A549 (cell line): ENCODE measurements at regions not wholly inside any gene's neighbourhood (a gene's known extent, or its start where the extent isn't known, plus 50 kb on each side); places are given as distances from the start of the nearest gene placed in this dataset.

Experiments used
- ATAC-seq, 2 experiments: fragments of 200-7000 bp in 1 of 2; fragments of >200 bp in 1 of 2; cut with Nextera tagmentation in 1 of 2; cut with Tn5 transposase in 1 of 2; 3 replicates each; pipeline versions ENCODE4 v1.8.0 to v1.9.1; 2018 to 2020; ENCODE audit warnings: mild to moderate bottlenecking in 1 of 2, moderate library complexity in 1 of 2
- CTCF ChIA-PET: fragments of 300-600 bp; sonication (Branson Sonifier 250); formaldehyde crosslinking; extraction: SDS; loops from one replicate; lab custom pipeline; 2021; ENCODE audit warnings: antibody characterized with exemption, inconsistent platforms; lab: Yijun Ruan, JAX
- POLR2A ChIA-PET: fragments of 350-600 bp; formaldehyde crosslinking; extraction: SDS; loops from one replicate; lab custom pipeline; 2021; ENCODE audit warnings: antibody characterized with exemption, inconsistent platforms; lab: Yijun Ruan, JAX
- DNase-seq, 2 experiments: peaks; one replicate each; pipeline versions ENCODE4 v3.0.0 to v3.0.0-alpha.2; 2011 to 2016; ENCODE audit warnings: low read depth in 1 of 2, low spot score in 1 of 2
- FAIRE-seq: peaks from 2 replicates; lab custom pipeline; 2011; peaks lifted over from hg19 to GRCh38; lab: Jason Lieb, UNC
- H3K27ac ChIP-seq, 2 experiments: fragments of >200 bp; sonication (Bioruptor Twin); formaldehyde crosslinking; 3 replicates each; pipeline ENCODE4 v1.5.1; 2016 to 2017
- H3K4me1 ChIP-seq: fragments of >200 bp; sonication (Bioruptor Twin); formaldehyde crosslinking; 3 replicates; pipeline ENCODE4 v1.6.1; 2016
- H3K4me2 ChIP-seq: fragments of >200 bp; sonication (Bioruptor Twin); formaldehyde crosslinking; 3 replicates; pipeline ENCODE4 v1.6.1; 2016
- H3K4me3 ChIP-seq: fragments of >200 bp; sonication (Bioruptor Twin); formaldehyde crosslinking; 3 replicates; pipeline ENCODE4 v1.5.1; 2016
- H3K9me3 ChIP-seq: fragments of >200 bp; sonication (Bioruptor Twin); formaldehyde crosslinking; 3 replicates; pipeline ENCODE4 v1.6.1; 2016
- BCL3 ChIP-seq: fragments of >200 bp; sonication (Bioruptor Twin); formaldehyde crosslinking; IDR thresholded peaks from 3 replicates; pipeline ENCODE4 v1.6.1; 2016
- CBX2 ChIP-seq: fragments of 200-600 bp; sonication (generic); IDR thresholded peaks from 2 replicates; pipeline ENCODE4 v1.6.1; 2016; ENCODE audit warnings: low read depth, mild to moderate bottlenecking, borderline replicate concordance
- EHMT2 ChIP-seq: fragments of 200-600 bp; sonication (generic); IDR thresholded peaks from 2 replicates; pipeline ENCODE4 v1.6.1; 2016; ENCODE audit warnings: antibody characterized with exemption, low read depth, mild to moderate bottlenecking, moderate library complexity
- ELK1 ChIP-seq: fragments of 150-350 bp; IDR thresholded peaks from 2 replicates; pipeline ENCODE4 v1.6.1; 2014; ENCODE audit warnings: low read depth, mild to moderate bottlenecking, low read length
- EP300 ChIP-seq, 2 experiments: fragments of >200 bp; sonication (Bioruptor Twin); formaldehyde crosslinking; IDR thresholded peaks; 2 replicates in 1 of 2; 3 replicates in 1 of 2; pipeline ENCODE4 v1.6.1; 2016 to 2017
- ESRRA ChIP-seq: fragments of 150-350 bp; IDR thresholded peaks from 2 replicates; pipeline ENCODE4 v1.6.1; 2014; ENCODE audit warnings: mild to moderate bottlenecking, low read length, borderline replicate concordance
- GATA3 ChIP-seq: IDR thresholded peaks from 2 replicates; pipeline ENCODE4 v1.6.1; 2012; ENCODE audit warnings: borderline replicate concordance
- HOXB13 ChIP-seq: fragments of 250-450 bp; sonication (Bioruptor Pico); IDR thresholded peaks from 2 replicates; pipeline ENCODE4 v1.5.0; 2020; ENCODE audit warnings: low read depth, mild to moderate bottlenecking, moderate library complexity
- KDM1A ChIP-seq: fragments of 200-600 bp; sonication (generic); IDR thresholded peaks from 2 replicates; pipeline ENCODE4 v1.6.1; 2016; ENCODE audit warnings: low read depth, mild to moderate bottlenecking
- MAX ChIP-seq: IDR thresholded peaks from 2 replicates; pipeline ENCODE4 v1.6.1; 2012
- NFE2L2 ChIP-seq: fragments of 150-350 bp; conservative IDR thresholded peaks from 2 replicates; pipeline ENCODE4 v1.6.1; 2014; ENCODE audit warnings: low read length
- NR3C1 ChIP-seq: fragments of >200 bp; sonication (Bioruptor Twin); formaldehyde crosslinking; IDR thresholded peaks from 3 replicates; pipeline ENCODE4 v1.6.1; 2017
- PBX3 ChIP-seq: IDR thresholded peaks from 2 replicates; pipeline ENCODE4 v1.6.1; 2012
- POLR2A ChIP-seq: IDR thresholded peaks from 2 replicates; pipeline ENCODE4 v1.6.1; 2012; ENCODE audit warnings: mild to moderate bottlenecking, low read length
- RARB ChIP-seq: fragments of 250-450 bp; sonication (Bioruptor Pico); IDR thresholded peaks from 2 replicates; pipeline ENCODE4 v1.8.0; 2021; ENCODE audit warnings: mild to moderate bottlenecking, moderate library complexity
- RCOR1 ChIP-seq: fragments of 150-350 bp; IDR thresholded peaks from 2 replicates; pipeline ENCODE4 v1.6.1; 2014; ENCODE audit warnings: antibody characterized with exemption, low read length, low read depth
- TP53 ChIP-seq: fragments of 250-450 bp; sonication (Bioruptor Pico); IDR thresholded peaks from 2 replicates; pipeline ENCODE4 v1.5.0; 2021; ENCODE audit warnings: mild to moderate bottlenecking, moderate library complexity
- WGBS: methylation state at CpG from one replicate; pipeline ENCODE4 v1.1.6; 2017; ENCODE audit errors: missing lambda C conversion rate; 5-methylcytosine and 5-hydroxymethylcytosine counted together

- CTCF ChIA-PET = interaction anchor here (1.1 to 1.7 kb wide), 2 partner anchors 11 to 26 kb away, joined by 3 read pairs; no protein-coding TSS in a partner anchor
- Histone ChIP-seq H3K4me3 (no peak overlapping the region), H3K4me1 (no peaks in the 10 kb centered on the region), H3K9me3 (no peaks in the 10 kb centered on the region), H3K27ac (no peak overlapping the region), H3K4me2 (no peak overlapping the region)
- ATAC-seq (no peak), FAIRE-seq (no peak), DNase-seq (no peak)
- TF ChIP-seq MAX = no peak
- TF ChIP-seq TP53 (CRISPR knock-in tag) = no peak
- no peak for TF ChIP-seq EP300 (IDR thresholded peaks at IDR 0.05)
- no peak for TF ChIP-seq EHMT2
- no peak for TF ChIP-seq HOXB13 (CRISPR knock-in tag)
- TF ChIP-seq RARB (CRISPR knock-in tag) = no peak
- 12% methylated on average over 7 of the region's 7 CpGs for WGBS
- POLR2A ChIA-PET = no interaction called here
Observed at GRCh38 chr16:22664561-22664997, 149.4 kb upstream of the HS3ST2 start.

GRCh38 chr16:22665048-22665797 lies 148.7 kb upstream of the HS3ST2 start:
- CTCF ChIA-PET = interaction anchor here (1.1 to 1.7 kb wide), 3 partner anchors 11 to 27 kb away, joined by 3 read pairs; no protein-coding TSS in a partner anchor
- Histone ChIP-seq H3K4me2 (no peak overlapping the region), H3K4me3 (no peak overlapping the region), H3K27ac (no peak overlapping the region), H3K4me1 (no peaks in the 10 kb centered on the region), H3K9me3 (no peaks in the 10 kb centered on the region)
- TF ChIP-seq PBX3 (no peak), RCOR1 (no peak), POLR2A (no peak), GATA3 (no peak), KDM1A (no peak), ESRRA (no peak)
- FAIRE-seq (no peak), DNase-seq (no peak), ATAC-seq (no peak)
- POLR2A ChIA-PET = no interaction called here
- WGBS = 30% methylated on average over 9 of the region's 9 CpGs

GRCh38 chr16:22665803-22666202 lies 148.2 kb upstream of the HS3ST2 start:
- no peak overlapping the region for H3K4me2 ChIP-seq
- no peak for DNase-seq
- no peak overlapping the region for H3K4me3 ChIP-seq
- TF ChIP-seq ELK1 (no peak), NFE2L2 (no peak), NR3C1 (no peak), CBX2 (no peak), BCL3 (no peak)
- ChIA-PET POLR2A (no interaction called here), CTCF (interaction anchor here (1.6 kb wide), 1 partner anchor 17 kb away, joined by 3 read pairs; no protein-coding TSS in a partner anchor)
- FAIRE-seq = no peak
- H3K9me3 ChIP-seq = no peaks in the 10 kb centered on the region
- 42% methylated on average over 3 of the region's 4 CpGs for WGBS
- ATAC-seq = no peak
- no peak overlapping the region for H3K27ac ChIP-seq
- no peaks in the 10 kb centered on the region for H3K4me1 ChIP-seq
